CD14-positive monocyte (primary cell): ENCODE measurements at regions not wholly inside any gene's neighbourhood (a gene's known extent, or its start where the extent isn't known, plus 50 kb on each side); places are given as distances from the start of the nearest gene placed in this dataset.

Experiments used
- DNase-seq, 3 donors: peaks; one replicate each; pipeline ENCODE4 v3.0.0-alpha.2; 2011 to 2022
- H2AFZ ChIP-seq: 2 replicates; pipeline ENCODE4 v1.6.0; 2012; ENCODE audit warnings: mild to moderate bottlenecking, low read depth, low read length, inconsistent platforms; ENCODE audit not compliant: insufficient read depth, poor library complexity, severe bottlenecking
- H3K27ac ChIP-seq, 2 donors: 1 replicate in 1 of 2; 2 replicates in 1 of 2; pipeline ENCODE4 v1.5.1; 2012 to 2013; ENCODE audit warnings: low read length in 2 of 2, control low read depth in 1 of 2, inconsistent platforms in 1 of 2, low read depth in 1 of 2, mild to moderate bottlenecking in 1 of 2
- H3K27me3 ChIP-seq, 2 donors: one replicate each; pipeline versions ENCODE4 v1.6.0 to v1.6.1; 2011 to 2013; ENCODE audit warnings: low read length in 2 of 2; ENCODE audit not compliant: control insufficient read depth in 2 of 2, insufficient read depth in 2 of 2
- H3K36me3 ChIP-seq, 2 donors: replicated peaks in 1 of 2; 1 replicate in 1 of 2; 2 replicates in 1 of 2; pipeline versions ENCODE4 v1.5.1 to v1.6.1; 2012 to 2013; ENCODE audit warnings: low read length in 2 of 2, control low read depth in 1 of 2, inconsistent platforms in 1 of 2, mild to moderate bottlenecking in 1 of 2; ENCODE audit not compliant: insufficient read depth in 2 of 2, control insufficient read depth in 1 of 2
- H3K4me1 ChIP-seq, 2 donors: 1 replicate in 1 of 2; 2 replicates in 1 of 2; pipeline versions ENCODE4 v1.5.1 to v1.6.1; 2012 to 2013; ENCODE audit warnings: low read length in 2 of 2, control low read depth in 1 of 2, inconsistent platforms in 1 of 2, mild to moderate bottlenecking in 1 of 2, moderate library complexity in 1 of 2; ENCODE audit not compliant: insufficient read depth in 2 of 2, control insufficient read depth in 1 of 2
- H3K4me2 ChIP-seq: replicated peaks from 2 replicates; pipeline ENCODE3; 2012; ENCODE audit warnings: low read length, moderate library complexity, mild to moderate bottlenecking; ENCODE audit not compliant: poor library complexity, severe bottlenecking; ENCODE audit errors: extremely low read depth
- H3K4me3 ChIP-seq, 3 experiments: fragments of 200-600 bp in 1 of 3; sonication (generic) in 1 of 3; replicated peaks in 1 of 3; 1 replicate in 2 of 3; 2 replicates in 1 of 3; pipeline ENCODE4 v1.5.1; 2011 to 2013; ENCODE audit warnings: low read length in 3 of 3, mild to moderate bottlenecking in 3 of 3, control low read depth in 2 of 3, low read depth in 2 of 3, inconsistent platforms in 1 of 3, moderate library complexity in 1 of 3
- H3K79me2 ChIP-seq: 2 replicates; pipeline ENCODE4 v1.6.0; 2012; ENCODE audit warnings: mild to moderate bottlenecking, control low read depth, inconsistent platforms, low read length, moderate library complexity; ENCODE audit not compliant: insufficient read depth
- H3K9ac ChIP-seq: 2 replicates; pipeline ENCODE4 v1.6.0; 2017; ENCODE audit warnings: low read length, mild to moderate bottlenecking; ENCODE audit not compliant: insufficient read depth, poor library complexity, severe bottlenecking
- H3K9me3 ChIP-seq, 2 donors: replicated peaks in 1 of 2; 1 replicate in 1 of 2; 2 replicates in 1 of 2; pipeline versions ENCODE4 v1.5.1 to v1.6.1; 2012 to 2013; ENCODE audit warnings: low read length in 2 of 2, control low read depth in 1 of 2; ENCODE audit not compliant: control insufficient read depth in 1 of 2, insufficient read depth in 1 of 2
- H4K20me1 ChIP-seq: 2 replicates; pipeline ENCODE4 v1.6.0; 2012; ENCODE audit warnings: mild to moderate bottlenecking, low read length, control low read depth, moderate library complexity; ENCODE audit not compliant: insufficient read depth
- H3K27ac Mint-ChIP-seq, 7 donors: one replicate each; pipeline ENCODE4 v1.8.0; 2020; ENCODE audit warnings: mild to moderate bottlenecking in 7 of 7, mixed read lengths in 7 of 7, moderate library complexity in 6 of 7, inconsistent platforms in 2 of 7
- H3K27me3 Mint-ChIP-seq, 3 donors: one replicate each; pipeline ENCODE4 v1.8.0; 2021 to 2022; ENCODE audit warnings: low read depth in 3 of 3, mild to moderate bottlenecking in 3 of 3, mixed read lengths in 3 of 3, moderate library complexity in 3 of 3, inconsistent platforms in 1 of 3
- H3K36me3 Mint-ChIP-seq, 2 donors: one replicate each; pipeline ENCODE4 v1.8.0; 2020; ENCODE audit warnings: mixed read lengths in 2 of 2, inconsistent platforms in 1 of 2, mild to moderate bottlenecking in 1 of 2
- H3K4me1 Mint-ChIP-seq: one replicate; pipeline ENCODE4 v1.8.0; 2020; ENCODE audit warnings: mild to moderate bottlenecking, mixed read lengths
- H3K4me3 Mint-ChIP-seq, 2 donors: one replicate each; pipeline ENCODE4 v1.8.0; 2020; ENCODE audit warnings: mild to moderate bottlenecking in 2 of 2, mixed read lengths in 2 of 2, moderate library complexity in 1 of 2
- H3K9me3 Mint-ChIP-seq, 7 donors: one replicate each; pipeline ENCODE4 v1.8.0; 2020 to 2022; ENCODE audit warnings: mixed read lengths in 7 of 7, mild to moderate bottlenecking in 6 of 7, moderate library complexity in 6 of 7, inconsistent platforms in 2 of 7
- CTCF ChIP-seq: fragments of 200-600 bp; IDR thresholded peaks from one replicate; pipeline ENCODE4 v1.8.0; 2022; ENCODE audit warnings: antibody characterized with exemption, mild to moderate bottlenecking
- WGBS: methylation state at CpG from one replicate; pipeline ENCODE4 v1.1.5; 2013; ENCODE audit warnings: missing lambda C conversion rate; ENCODE audit not compliant: insufficient coverage; 5-methylcytosine and 5-hydroxymethylcytosine counted together
- intact Hi-C, 2 donors: fragments of 100-400 bp; cut with micrococcal nuclease; formaldehyde crosslinking; loops; one replicate each; pipeline versions ENCODE4 v1.15.0 to v1.15.1; 2023

- Histone ChIP-seq H2AFZ (no peak overlapping the region), H3K4me2 (no peak overlapping the region), H3K27ac (no peak overlapping the region), H3K36me3 (no peaks in the 10 kb centered on the region), H4K20me1 (no peaks in the 10 kb centered on the region), H3K9me3 (peaks cover 0 to 7% of the 10 kb centered on the region in 2 donors), H3K27me3 (no peaks in the 10 kb centered on the region), H3K4me3 (no peak overlapping the region), H3K79me2 (no peaks in the 10 kb centered on the region), H3K9ac (no peak overlapping the region), H3K4me1 (peaks cover 8 to 22% of the 10 kb centered on the region in 2 donors)
- H3K4me1 Mint-ChIP-seq, result peaks cover 35% of the 10 kb centered on the region
- H3K27me3 Mint-ChIP-seq, result peaks cover 3 to 11% (median 7%) of the 10 kb centered on the region in 3 donors
- no peak for DNase-seq
- peaks cover 3 to 17% (median 11%) of the 10 kb centered on the region in 7 donors for H3K9me3 Mint-ChIP-seq
- H3K36me3 Mint-ChIP-seq, result no peaks in the 10 kb centered on the region
- no peak for TF ChIP-seq CTCF
- intact Hi-C loops, result no loop called here
- peak overlapping the region in 1 of 2 donors; percentile 23 for H3K4me3 Mint-ChIP-seq
- no peak overlapping the region for H3K27ac Mint-ChIP-seq
- 8% methylated on average over 2 of the region's 3 CpGs for WGBS
Observed at GRCh38 chr16:54397838-54398237, 111.3 kb upstream of the IRX3 start.

DNA sequence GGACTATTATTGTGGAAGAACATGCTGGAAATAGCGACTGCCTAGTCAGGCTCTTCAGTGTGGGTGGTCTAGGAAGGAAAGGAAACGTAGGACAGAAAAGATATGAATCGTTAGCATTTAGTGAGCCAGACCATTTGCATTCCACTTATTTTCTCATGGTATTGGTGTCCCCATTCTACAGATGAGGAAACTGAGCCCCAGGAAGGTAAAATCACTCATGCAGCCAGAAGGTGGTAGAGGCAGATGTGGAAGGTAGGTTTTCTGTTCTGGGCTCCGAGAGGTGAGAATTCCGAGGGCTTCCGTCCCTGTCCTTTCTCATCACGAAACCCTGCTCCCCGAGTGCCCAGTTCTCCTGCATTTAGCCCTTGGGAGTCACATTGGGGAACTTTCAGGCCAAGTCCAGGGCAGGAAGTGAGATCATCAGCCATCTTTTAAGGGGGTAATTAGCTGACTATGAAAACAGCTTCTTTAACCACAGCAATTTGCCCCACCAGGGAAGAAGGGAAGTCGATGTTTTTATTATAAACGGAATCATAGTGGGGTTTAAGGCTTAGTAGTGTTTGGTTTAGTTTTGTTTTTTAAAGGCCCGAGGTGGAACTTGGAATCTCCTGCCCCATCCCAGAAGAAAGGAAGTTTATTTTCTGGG is 110.7 kb upstream of the IRX3 start:
- H3K9ac ChIP-seq, result no peak overlapping the region
- H3K4me1 Mint-ChIP-seq, result peaks cover 35% of the 10 kb centered on the region
- H3K9me3 Mint-ChIP-seq, result peaks cover 3 to 20% (median 11%) of the 10 kb centered on the region in 7 donors
- 100% methylated on average over 1 of the region's 11 CpGs for WGBS
- no peak overlapping the region for H3K27ac ChIP-seq
- no peak overlapping the region for H3K4me3 ChIP-seq
- H3K36me3 Mint-ChIP-seq, result no peaks in the 10 kb centered on the region
- no peak for DNase-seq
- peaks cover 3 to 9% (median 8%) of the 10 kb centered on the region in 3 donors for H3K27me3 Mint-ChIP-seq
- peaks cover 0 to 7% of the 10 kb centered on the region in 2 donors for H3K9me3 ChIP-seq
- H3K27ac Mint-ChIP-seq, result peak overlapping the region in 1 of 7 donors; percentile 37
- H4K20me1 ChIP-seq, result no peaks in the 10 kb centered on the region
- intact Hi-C loops, result no loop called here
- no peaks in the 10 kb centered on the region for H3K27me3 ChIP-seq
- H3K4me2 ChIP-seq, result no peak overlapping the region
- no peak overlapping the region for H2AFZ ChIP-seq
- no peaks in the 10 kb centered on the region for H3K36me3 ChIP-seq
- no peaks in the 10 kb centered on the region for H3K79me2 ChIP-seq
- H3K4me3 Mint-ChIP-seq, result no peak overlapping the region
- TF ChIP-seq CTCF, result no peak
- peaks cover 8 to 22% of the 10 kb centered on the region in 2 donors for H3K4me1 ChIP-seq
